Omental fat pad (tissue), 3 donors: ENCODE measurements at regions not wholly inside any gene's neighbourhood (a gene's known extent, or its start where the extent isn't known, plus 50 kb on each side); places are given as distances from the start of the nearest gene placed in this dataset.

Source experiments
- ATAC-seq: fragments of 150-250 bp; one replicate; pipeline ENCODE4 v1.9.1; 2016; ENCODE audit warnings: mild to moderate bottlenecking, moderate library complexity; ENCODE audit not compliant: low FRiP score
- DNase-seq: peaks from one replicate; pipeline ENCODE4 v3.0.0-alpha.2; 2019; ENCODE audit warnings: low spot score
- TF ChIP-seq, protein P1 (sequence below), 3 donors: fragments of 450-650 bp; IDR thresholded peaks; one replicate each; pipeline ENCODE4 v1.5.1; 2016 to 2017; ENCODE audit warnings: antibody characterized with exemption in 3 of 3, mild to moderate bottlenecking in 3 of 3, moderate library complexity in 2 of 3

DNA sequence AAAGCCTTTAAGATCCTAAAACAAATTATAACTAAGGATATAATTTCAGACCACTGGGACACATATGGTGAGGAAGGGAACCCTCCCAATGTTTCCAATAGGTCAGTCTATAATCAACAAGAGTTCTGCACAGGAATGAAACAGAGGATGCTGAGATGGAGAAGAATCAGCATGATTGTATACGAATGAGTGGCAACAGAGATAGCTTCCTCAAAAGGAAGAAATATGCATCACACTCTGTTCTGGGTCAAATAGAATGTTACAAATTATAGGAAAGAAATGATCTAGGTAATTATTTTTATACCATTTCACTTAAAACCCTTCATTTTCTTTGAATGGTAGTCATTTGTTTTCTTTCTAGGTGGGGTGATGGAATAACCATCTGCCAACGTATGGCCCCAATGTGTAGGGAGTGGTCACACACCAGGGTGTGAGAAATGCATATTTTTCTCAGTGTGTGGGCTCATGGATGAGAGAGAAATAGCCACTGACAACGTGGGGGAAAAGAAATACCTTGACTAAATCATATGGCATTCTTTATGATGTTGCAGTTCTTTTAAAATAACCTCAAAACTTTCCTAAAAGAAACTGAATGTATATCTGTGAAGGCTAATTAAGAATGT lies 104.6 kb upstream of the IVNS1ABP start:
- no peak for ATAC-seq
- no peak for DNase-seq
- TF ChIP-seq, protein P1, sequence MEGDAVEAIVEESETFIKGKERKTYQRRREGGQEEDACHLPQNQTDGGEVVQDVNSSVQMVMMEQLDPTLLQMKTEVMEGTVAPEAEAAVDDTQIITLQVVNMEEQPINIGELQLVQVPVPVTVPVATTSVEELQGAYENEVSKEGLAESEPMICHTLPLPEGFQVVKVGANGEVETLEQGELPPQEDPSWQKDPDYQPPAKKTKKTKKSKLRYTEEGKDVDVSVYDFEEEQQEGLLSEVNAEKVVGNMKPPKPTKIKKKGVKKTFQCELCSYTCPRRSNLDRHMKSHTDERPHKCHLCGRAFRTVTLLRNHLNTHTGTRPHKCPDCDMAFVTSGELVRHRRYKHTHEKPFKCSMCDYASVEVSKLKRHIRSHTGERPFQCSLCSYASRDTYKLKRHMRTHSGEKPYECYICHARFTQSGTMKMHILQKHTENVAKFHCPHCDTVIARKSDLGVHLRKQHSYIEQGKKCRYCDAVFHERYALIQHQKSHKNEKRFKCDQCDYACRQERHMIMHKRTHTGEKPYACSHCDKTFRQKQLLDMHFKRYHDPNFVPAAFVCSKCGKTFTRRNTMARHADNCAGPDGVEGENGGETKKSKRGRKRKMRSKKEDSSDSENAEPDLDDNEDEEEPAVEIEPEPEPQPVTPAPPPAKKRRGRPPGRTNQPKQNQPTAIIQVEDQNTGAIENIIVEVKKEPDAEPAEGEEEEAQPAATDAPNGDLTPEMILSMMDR (IDR thresholded peaks at IDR 0.05): no peak

DNA sequence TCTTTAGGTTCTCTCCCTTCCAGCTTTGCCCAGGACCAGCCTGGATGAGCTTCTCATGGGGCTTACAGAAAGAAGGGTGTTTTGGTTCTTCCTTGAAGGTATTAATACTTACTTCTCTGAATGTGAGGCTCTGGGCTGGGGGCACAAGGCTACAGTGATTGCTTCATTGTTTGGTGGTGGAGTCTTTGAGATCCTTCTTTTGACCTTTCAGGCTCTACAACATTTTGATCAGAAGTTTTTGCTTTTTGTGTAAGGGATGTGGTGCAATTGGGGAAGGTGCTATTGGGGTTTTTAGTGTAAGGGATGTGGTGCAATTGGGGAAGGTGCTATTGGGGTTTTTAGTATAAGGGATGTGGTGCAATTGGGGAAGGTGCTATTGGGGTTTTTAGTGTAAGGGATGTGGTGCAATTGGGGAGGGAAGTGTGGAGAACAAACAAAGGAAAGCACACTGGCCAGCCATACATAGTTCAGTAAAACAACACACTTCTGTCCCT lies 103.6 kb upstream of the IVNS1ABP start:
- ATAC-seq (no peak), DNase-seq (no peak)
- TF ChIP-seq, protein P1 (IDR thresholded peaks at IDR 0.05): no peak

DNA sequence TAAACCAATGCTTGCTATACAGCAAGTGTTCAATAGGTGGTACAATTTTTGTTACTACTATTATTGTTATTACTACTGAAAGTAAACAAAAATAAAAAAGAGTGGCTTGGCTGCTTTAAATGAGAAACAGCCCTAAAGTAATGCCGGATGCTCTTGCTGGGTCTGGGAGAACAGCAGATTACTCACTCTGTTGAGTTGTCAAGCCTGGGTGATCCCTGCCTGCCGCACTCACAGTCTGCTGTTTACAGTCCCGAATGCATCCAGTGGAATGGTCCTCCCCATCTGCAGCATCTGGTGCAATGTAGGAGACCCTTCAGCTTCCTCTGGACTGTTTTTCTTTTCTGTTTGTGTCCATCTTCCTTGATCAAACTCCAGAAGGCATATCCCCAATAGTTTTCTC lies 102.7 kb upstream of the IVNS1ABP start:
- DNase-seq (no peak), ATAC-seq (no peak)
- TF ChIP-seq, protein P1 (IDR thresholded peaks at IDR 0.05): no peak

DNA sequence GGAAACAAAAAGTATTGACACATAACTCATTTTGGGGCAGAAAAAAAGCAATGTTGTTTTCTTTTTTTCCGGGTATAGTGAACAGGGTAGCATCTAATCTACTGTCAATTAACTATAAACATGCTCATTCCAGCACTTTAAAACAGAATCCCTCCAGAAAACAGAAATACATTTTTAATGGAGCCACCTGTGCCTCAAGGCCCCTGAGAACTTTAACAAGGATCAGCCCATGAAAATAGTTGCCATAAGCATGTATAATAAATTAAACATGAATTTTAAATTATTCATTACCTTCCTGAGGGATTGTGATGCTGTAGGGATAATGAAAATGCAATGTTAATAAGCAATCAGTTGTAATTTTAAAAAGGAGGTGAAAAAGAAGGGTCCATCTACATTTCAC lies 101.4 kb upstream of the IVNS1ABP start:
- ATAC-seq: no peak
- TF ChIP-seq, protein P1 (IDR thresholded peaks at IDR 0.05): no peak

DNA sequence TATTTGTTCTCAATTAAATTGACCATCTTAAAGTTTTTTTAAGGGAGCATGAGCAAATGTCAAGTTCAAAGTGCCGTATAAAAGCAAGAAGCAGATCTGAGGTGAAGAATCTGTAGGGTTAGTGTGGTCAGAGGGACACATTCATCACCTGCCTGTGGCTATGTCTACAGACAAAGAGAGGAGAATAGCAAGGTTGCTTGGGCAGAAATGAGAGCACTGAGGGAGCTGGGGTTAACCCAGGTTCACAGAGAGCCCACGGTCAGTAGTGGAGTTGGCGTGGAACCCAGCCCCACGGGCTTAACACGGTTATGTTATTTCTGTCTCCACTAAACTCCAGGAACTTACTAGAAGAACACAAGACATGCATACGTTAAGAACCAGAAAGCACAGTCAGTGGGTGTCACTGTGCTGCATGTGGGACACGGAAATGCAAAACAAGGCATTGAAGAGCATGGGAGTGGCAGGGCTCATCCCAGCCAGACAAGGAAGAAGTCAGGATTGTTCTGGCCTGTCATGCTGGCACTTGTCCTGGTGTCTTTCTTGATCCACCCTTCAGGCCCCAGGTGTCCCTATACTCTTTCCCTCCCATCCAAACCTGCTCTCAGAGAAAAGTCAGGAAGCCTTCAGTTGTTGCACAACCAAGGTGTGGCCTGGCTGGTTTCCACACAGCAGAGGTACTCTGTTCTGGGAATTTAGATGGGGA lies 95.5 kb upstream of the IVNS1ABP start:
- DNase-seq (no peak), ATAC-seq (no peak)

More for the DNA sequence above, 101.4 kb upstream of the IVNS1ABP start:
- no peak for DNase-seq

DNA sequence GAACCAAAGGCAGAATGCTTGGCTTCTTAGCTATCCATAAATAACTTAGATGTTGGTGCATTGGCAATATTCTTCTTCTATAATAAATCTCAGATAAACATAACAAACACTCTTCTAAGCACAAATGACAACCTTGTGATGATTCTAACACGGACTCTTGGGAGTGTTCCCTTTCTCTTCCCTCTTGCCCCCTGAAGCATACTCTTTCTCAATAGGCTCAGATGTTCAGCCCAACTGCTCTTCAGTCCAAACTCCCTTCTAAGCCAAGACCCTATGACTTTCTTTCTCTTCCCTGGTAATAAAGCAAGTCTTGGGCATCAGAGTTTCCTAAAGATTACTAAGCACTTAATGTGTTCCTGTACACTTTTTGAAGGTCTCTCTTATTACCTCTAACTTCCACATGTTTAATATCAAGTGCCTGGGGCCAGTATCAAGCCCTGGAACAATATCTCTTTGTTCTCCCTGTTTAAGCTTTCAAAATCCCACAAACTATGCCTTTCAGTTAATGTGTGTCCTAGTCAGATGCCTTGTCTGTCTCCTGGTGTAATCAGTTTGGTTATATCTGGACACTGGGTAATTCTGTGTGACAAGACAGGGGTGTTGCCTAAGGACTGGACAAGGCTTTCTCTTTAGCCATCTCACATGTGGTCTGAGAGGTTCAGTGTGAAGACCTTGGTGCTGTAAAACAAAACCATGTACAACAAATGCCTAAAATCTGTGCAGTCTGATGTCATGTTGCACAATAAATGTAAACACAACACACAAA lies 92.9 kb upstream of the IVNS1ABP start:
- no peak for ATAC-seq
- TF ChIP-seq, protein P1 (IDR thresholded peaks at IDR 0.05): no peak
- DNase-seq: no peak

More for the DNA sequence above, 95.5 kb upstream of the IVNS1ABP start:
- TF ChIP-seq, protein P1 (IDR thresholded peaks at IDR 0.05): no peak
